ENCODE measurements at regions not wholly inside any gene's neighbourhood (a gene's known extent, or its start where the extent isn't known, plus 50 kb on each side); places are given as distances from the start of the nearest gene placed in this dataset.

DNA sequence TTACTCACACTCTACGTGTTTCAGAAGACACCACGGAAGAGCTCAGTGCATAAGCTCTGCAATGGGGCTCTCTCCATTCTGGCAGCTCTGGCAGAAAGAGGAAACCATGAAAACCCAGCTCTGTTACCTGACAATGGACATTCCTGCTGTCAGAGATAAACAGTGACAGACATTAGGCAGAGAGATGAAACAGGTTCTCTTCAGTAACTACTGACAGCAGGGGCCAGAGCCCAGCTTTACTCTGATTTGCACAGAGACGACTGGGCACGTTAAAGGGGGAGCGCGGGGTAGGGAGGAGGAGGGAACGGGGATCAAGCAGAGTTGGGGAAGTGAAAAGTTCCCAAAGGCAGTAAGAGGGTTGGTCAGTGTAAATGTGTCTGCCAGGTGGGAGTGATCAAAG lies 206.1 kb downstream of the RAMP3 start (continued):
- TF ChIP-seq, protein P1, sequence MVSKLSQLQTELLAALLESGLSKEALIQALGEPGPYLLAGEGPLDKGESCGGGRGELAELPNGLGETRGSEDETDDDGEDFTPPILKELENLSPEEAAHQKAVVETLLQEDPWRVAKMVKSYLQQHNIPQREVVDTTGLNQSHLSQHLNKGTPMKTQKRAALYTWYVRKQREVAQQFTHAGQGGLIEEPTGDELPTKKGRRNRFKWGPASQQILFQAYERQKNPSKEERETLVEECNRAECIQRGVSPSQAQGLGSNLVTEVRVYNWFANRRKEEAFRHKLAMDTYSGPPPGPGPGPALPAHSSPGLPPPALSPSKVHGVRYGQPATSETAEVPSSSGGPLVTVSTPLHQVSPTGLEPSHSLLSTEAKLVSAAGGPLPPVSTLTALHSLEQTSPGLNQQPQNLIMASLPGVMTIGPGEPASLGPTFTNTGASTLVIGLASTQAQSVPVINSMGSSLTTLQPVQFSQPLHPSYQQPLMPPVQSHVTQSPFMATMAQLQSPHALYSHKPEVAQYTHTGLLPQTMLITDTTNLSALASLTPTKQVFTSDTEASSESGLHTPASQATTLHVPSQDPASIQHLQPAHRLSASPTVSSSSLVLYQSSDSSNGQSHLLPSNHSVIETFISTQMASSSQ (IDR thresholded peaks at IDR 0.05; ENCODE audit: low read depth) = no peak
- TF ChIP-seq, protein P1 (CRISPR knock-in tag; IDR thresholded peaks at IDR 0.05; ENCODE audit: borderline replicate concordance) = no peak
- TF ChIP-seq RAD21 (CRISPR knock-in tag; IDR thresholded peaks at IDR 0.05) (no peak), ZNF567 (CRISPR knock-in tag; IDR thresholded peaks at IDR 0.05; ENCODE audit: borderline replicate concordance) (no peak), HNRNPLL (IDR thresholded peaks at IDR 0.05; ENCODE audit: low read depth, low read length, poor library complexity, severe bottlenecking) (no peak), PCBP1 (IDR thresholded peaks at IDR 0.05; ENCODE audit: borderline replicate concordance, low read depth, low read length) (no peak)

DNA sequence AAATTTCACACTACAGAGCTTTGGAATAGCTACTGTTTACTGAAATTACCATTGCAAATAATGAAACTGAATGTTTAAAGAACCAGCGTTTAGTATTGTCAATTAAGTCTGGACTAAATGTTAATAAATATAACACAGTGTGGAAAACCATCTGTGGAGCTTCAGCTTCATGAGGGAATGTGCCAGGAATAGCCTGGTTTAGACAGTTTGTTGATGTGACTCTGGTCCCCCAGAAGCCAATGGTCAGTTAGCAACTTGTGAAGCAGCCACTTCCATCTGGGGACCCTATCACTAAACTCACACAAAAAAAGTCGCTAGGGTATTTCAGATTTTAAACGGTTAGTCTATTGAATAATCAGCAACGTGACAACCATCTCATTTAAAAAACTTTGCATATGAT lies 207.8 kb downstream of the RAMP3 start:
- in situ Hi-C loops (cut with HindIII; ENCODE audit: extremely low pct_ligation_motif_present, low pct_unique_long_range_greater_than_20kb) = no loop called here
- ChIA-PET POLR2A (no interaction called here), CTCF (ENCODE audit: low intra/inter-chr PET ratio, low total read pairs) (no interaction called here)
- H3K4me2 ChIP-seq (ENCODE audit: low read depth, low read length) = no peak overlapping the region
- no peak overlapping the region for H2AFZ ChIP-seq (ENCODE audit: low read length)
- H4K20me1 ChIP-seq (ENCODE audit: insufficient read depth, low read length) = no peaks in the 10 kb centered on the region
- WGBS (ENCODE audit: low lambda C conversion rate) = 3% methylated on average over 4 of the region's 4 CpGs
- DNase-seq (ENCODE audit: low spot score) = no peak
- H3K9me3 ChIP-seq (ENCODE audit: low read length) = no peaks in the 10 kb centered on the region
- no peaks in the 10 kb centered on the region for H3K36me3 ChIP-seq (replicated peaks in 1 of 2; ENCODE audit: control insufficient read depth in 1 of 2, insufficient read depth in 2 of 2, low read length in 2 of 2)
- no peak overlapping the region for H3K9ac ChIP-seq (ENCODE audit: insufficient read depth, low read depth, low read length)
- BruUV-seq (replicated peaks) = no TSS peak
- H3K27me3 ChIP-seq (ENCODE audit: control insufficient read depth in 1 of 2, insufficient read depth in 2 of 2, low read length in 2 of 2) = peaks cover 0 to 10% of the 10 kb centered on the region in 2 experiments; a peak in 2 of 5 replicates
- TF ChIP-seq ZNF17 (CRISPR knock-in tag; IDR thresholded peaks at IDR 0.05) (no peak), ZNF367 (CRISPR knock-in tag; IDR thresholded peaks at IDR 0.05; ENCODE audit: borderline replicate concordance) (no peak), ZNF547 (CRISPR knock-in tag; IDR thresholded peaks at IDR 0.05) (no peak), CBX2 (IDR thresholded peaks at IDR 0.05; ENCODE audit: low read depth, low read length) (no peak), CBX2 (CRISPR knock-in tag; IDR thresholded peaks at IDR 0.05; ENCODE audit: low read depth) (no peak), HMG20A (CRISPR knock-in tag; IDR thresholded peaks at IDR 0.05; ENCODE audit: borderline replicate concordance) (no peak)
- TF ChIP-seq, protein P2, sequence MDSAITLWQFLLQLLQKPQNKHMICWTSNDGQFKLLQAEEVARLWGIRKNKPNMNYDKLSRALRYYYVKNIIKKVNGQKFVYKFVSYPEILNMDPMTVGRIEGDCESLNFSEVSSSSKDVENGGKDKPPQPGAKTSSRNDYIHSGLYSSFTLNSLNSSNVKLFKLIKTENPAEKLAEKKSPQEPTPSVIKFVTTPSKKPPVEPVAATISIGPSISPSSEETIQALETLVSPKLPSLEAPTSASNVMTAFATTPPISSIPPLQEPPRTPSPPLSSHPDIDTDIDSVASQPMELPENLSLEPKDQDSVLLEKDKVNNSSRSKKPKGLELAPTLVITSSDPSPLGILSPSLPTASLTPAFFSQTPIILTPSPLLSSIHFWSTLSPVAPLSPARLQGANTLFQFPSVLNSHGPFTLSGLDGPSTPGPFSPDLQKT (CRISPR knock-in tag; IDR thresholded peaks at IDR 0.05; ENCODE audit: borderline replicate concordance) = no peak
- TF ChIP-seq, protein P3, sequence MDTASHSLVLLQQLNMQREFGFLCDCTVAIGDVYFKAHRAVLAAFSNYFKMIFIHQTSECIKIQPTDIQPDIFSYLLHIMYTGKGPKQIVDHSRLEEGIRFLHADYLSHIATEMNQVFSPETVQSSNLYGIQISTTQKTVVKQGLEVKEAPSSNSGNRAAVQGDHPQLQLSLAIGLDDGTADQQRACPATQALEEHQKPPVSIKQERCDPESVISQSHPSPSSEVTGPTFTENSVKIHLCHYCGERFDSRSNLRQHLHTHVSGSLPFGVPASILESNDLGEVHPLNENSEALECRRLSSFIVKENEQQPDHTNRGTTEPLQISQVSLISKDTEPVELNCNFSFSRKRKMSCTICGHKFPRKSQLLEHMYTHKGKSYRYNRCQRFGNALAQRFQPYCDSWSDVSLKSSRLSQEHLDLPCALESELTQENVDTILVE (CRISPR knock-in tag; IDR thresholded peaks at IDR 0.05) = no peak
- TF ChIP-seq, protein P4, sequence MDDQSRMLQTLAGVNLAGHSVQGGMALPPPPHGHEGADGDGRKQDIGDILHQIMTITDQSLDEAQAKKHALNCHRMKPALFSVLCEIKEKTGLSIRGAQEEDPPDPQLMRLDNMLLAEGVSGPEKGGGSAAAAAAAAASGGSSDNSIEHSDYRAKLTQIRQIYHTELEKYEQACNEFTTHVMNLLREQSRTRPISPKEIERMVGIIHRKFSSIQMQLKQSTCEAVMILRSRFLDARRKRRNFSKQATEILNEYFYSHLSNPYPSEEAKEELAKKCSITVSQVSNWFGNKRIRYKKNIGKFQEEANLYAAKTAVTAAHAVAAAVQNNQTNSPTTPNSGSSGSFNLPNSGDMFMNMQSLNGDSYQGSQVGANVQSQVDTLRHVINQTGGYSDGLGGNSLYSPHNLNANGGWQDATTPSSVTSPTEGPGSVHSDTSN (CRISPR knock-in tag; IDR thresholded peaks at IDR 0.05; ENCODE audit: borderline replicate concordance) = no peak
- no peak overlapping the region for H3K4me3 ChIP-seq (replicated peaks in 1 of 3; ENCODE audit: insufficient read depth in 1 of 3, low read depth in 2 of 3, low read length in 3 of 3)
- no peaks in the 10 kb centered on the region for H3K79me2 ChIP-seq (ENCODE audit: insufficient read depth, low read length)
- no peak for FAIRE-seq
- H3K4me1 ChIP-seq (ENCODE audit: insufficient read depth, low read length) = no peaks in the 10 kb centered on the region
- intact Hi-C loops (cut with micrococcal nuclease; ENCODE audit: unreplicated experiment) = no loop called here
- no peak overlapping the region for H3K27ac ChIP-seq (ENCODE audit: extremely low read length, insufficient read depth, low read length)
- ATAC-seq = no peak
